Endothelial cell of umbilical vein (primary cell): ENCODE measurements at regions not wholly inside any gene's neighbourhood (a gene's known extent, or its start where the extent isn't known, plus 50 kb on each side); places are given as distances from the start of the nearest gene placed in this dataset.

ENCODE experiments used
- BruUV-seq: library from RNA; stranded (reverse); fragments of 400-500 nt; replicated peaks from 2 replicates; lab custom pipeline; 2021; lab: Mats Ljungman, UMichigan
- CTCF ChIA-PET: fragments of 300-600, 350-600 bp; sonication (Branson Sonifier 250); formaldehyde crosslinking; loops from one replicate; lab custom pipeline; 2021; ENCODE audit warnings: antibody characterized with exemption, inconsistent platforms; lab: Charles Lee
- POLR2A ChIA-PET: fragments of 300-600, 350-600 bp; sonication (Branson Sonifier 250); formaldehyde crosslinking; loops from one replicate; lab custom pipeline; 2021; ENCODE audit warnings: antibody characterized with exemption, inconsistent platforms; lab: Charles Lee
- DNase-seq: peaks from one replicate; pipeline ENCODE4 v3.0.0-alpha.2; 2011; ENCODE audit warnings: low read depth, low spot score
- FAIRE-seq: peaks from 2 replicates; lab custom pipeline; 2011; peaks lifted over from hg19 to GRCh38; lab: Jason Lieb, UNC
- H2AFZ ChIP-seq: 2 replicates; pipeline ENCODE4 v1.6.0; 2012; ENCODE audit warnings: low read depth, low read length, control low read depth, inconsistent platforms
- H3K27ac ChIP-seq: 2 replicates; pipeline ENCODE4 v1.5.1; 2011; ENCODE audit warnings: low read depth, mild to moderate bottlenecking, control low read depth, low read length, moderate library complexity; ENCODE audit not compliant: insufficient read depth
- H3K27me3 ChIP-seq, 2 experiments: 2 replicates each; pipeline versions ENCODE4 v1.6.0 to v1.6.1; 2011; ENCODE audit warnings: low read length in 2 of 2, mixed read lengths in 1 of 2; ENCODE audit not compliant: control insufficient read depth in 2 of 2, insufficient read depth in 2 of 2
- H3K36me3 ChIP-seq, 2 experiments: 2 replicates in 1 of 2; 3 replicates in 1 of 2; pipeline ENCODE4 v1.5.1; 2011; ENCODE audit warnings: low read length in 2 of 2, mild to moderate bottlenecking in 1 of 2, moderate library complexity in 1 of 2; ENCODE audit not compliant: control insufficient read depth in 2 of 2, insufficient read depth in 2 of 2; ENCODE audit errors: extremely low read depth in 1 of 2
- H3K4me1 ChIP-seq: 3 replicates; pipeline ENCODE4 v1.5.1; 2011; ENCODE audit warnings: mild to moderate bottlenecking, low read length; ENCODE audit not compliant: control insufficient read depth, insufficient read depth; ENCODE audit errors: extremely low read depth
- H3K4me2 ChIP-seq: 2 replicates; pipeline ENCODE4 v1.6.1; 2011; ENCODE audit warnings: low read length, control low read depth, mixed read lengths; ENCODE audit not compliant: insufficient read depth
- H3K4me3 ChIP-seq, 3 experiments: fragments of 200-600 bp in 1 of 3; sonication (generic), shearing (Covaris generic) in 1 of 3; replicated peaks in 1 of 3; 2 replicates each; pipeline ENCODE4 v1.5.1; 2011 to 2016; ENCODE audit warnings: control low read depth in 3 of 3, low read length in 3 of 3, mild to moderate bottlenecking in 2 of 3, inconsistent platforms in 1 of 3, low read depth in 1 of 3, moderate library complexity in 1 of 3; ENCODE audit not compliant: insufficient read depth in 1 of 3
- H3K79me2 ChIP-seq: 2 replicates; pipeline ENCODE4 v1.6.0; 2012; ENCODE audit warnings: low read length, inconsistent platforms; ENCODE audit not compliant: control insufficient read depth, insufficient read depth
- H3K9ac ChIP-seq: replicated peaks from 2 replicates; pipeline ENCODE3; 2011; ENCODE audit warnings: low read length, control low read depth; ENCODE audit not compliant: insufficient read depth; ENCODE audit errors: extremely low read depth
- H3K9me1 ChIP-seq: replicated peaks from 3 replicates; pipeline ENCODE4 v1.6.0; 2011; ENCODE audit warnings: mild to moderate bottlenecking, low read length; ENCODE audit not compliant: control insufficient read depth, insufficient read depth; ENCODE audit errors: extremely low read depth
- H3K9me3 ChIP-seq: replicated peaks from 2 replicates; pipeline ENCODE4 v1.5.1; 2012; ENCODE audit warnings: low read length, inconsistent platforms; ENCODE audit not compliant: control insufficient read depth, insufficient read depth
- H4K20me1 ChIP-seq: replicated peaks from 2 replicates; pipeline ENCODE3; 2011; ENCODE audit warnings: mild to moderate bottlenecking, low read length; ENCODE audit not compliant: control insufficient read depth, insufficient read depth; ENCODE audit errors: extremely low read depth
- CTCF ChIP-seq, 2 donors: IDR thresholded peaks; 1 replicate in 1 of 2; 2 replicates in 1 of 2; pipeline ENCODE4 v1.5.1; 2011; ENCODE audit warnings: low read length in 2 of 2, mild to moderate bottlenecking in 2 of 2, moderate library complexity in 2 of 2, control low read depth in 1 of 2, inconsistent platforms in 1 of 2, low read depth in 1 of 2; ENCODE audit not compliant: insufficient read depth in 1 of 2; ENCODE audit errors: extremely low read depth in 1 of 2
- EZH2 ChIP-seq: IDR thresholded peaks from 2 replicates; pipeline ENCODE4 v1.6.1; 2012; ENCODE audit warnings: borderline replicate concordance, low read depth, mild to moderate bottlenecking, moderate library complexity, low read length, inconsistent platforms; ENCODE audit not compliant: severe bottlenecking
- FOS ChIP-seq: IDR thresholded peaks from 2 replicates; pipeline ENCODE4 v1.6.1; 2011; ENCODE audit warnings: mild to moderate bottlenecking, low read length, moderate library complexity, borderline replicate concordance; ENCODE audit not compliant: insufficient read depth
- GATA2 ChIP-seq: IDR thresholded peaks from 2 replicates; pipeline ENCODE4 v1.7.0; 2011; ENCODE audit warnings: low read depth, mild to moderate bottlenecking, moderate library complexity, mixed read lengths, low read length; ENCODE audit not compliant: insufficient read length, insufficient read depth
- JUN ChIP-seq: IDR thresholded peaks from 2 replicates; pipeline ENCODE4 v1.6.1; 2011; ENCODE audit warnings: borderline replicate concordance, low read depth; ENCODE audit not compliant: insufficient read length, insufficient read depth
- MYC ChIP-seq: IDR thresholded peaks from one replicate; pipeline ENCODE4 v1.6.1; 2011; ENCODE audit warnings: mild to moderate bottlenecking, low read depth, low read length
- POLR2A ChIP-seq: IDR thresholded peaks from 2 replicates; pipeline ENCODE4 v1.6.1; 2012; ENCODE audit warnings: low read depth, mild to moderate bottlenecking, control low read depth, low read length
- POLR2AphosphoS5 ChIP-seq: IDR thresholded peaks from 2 replicates; pipeline ENCODE4 v1.6.1; 2012; ENCODE audit warnings: low read depth, mild to moderate bottlenecking, control low read depth, low read length, moderate library complexity; ENCODE audit not compliant: insufficient read depth
- dilution Hi-C: fragments of 300-500 bp; cut with MboI; formaldehyde crosslinking; loops from one replicate; pipeline ENCODE4 v1.15.0; 2019; ENCODE audit warnings: low sequenced_read_pairs; ENCODE audit not compliant: extremely low pct_ligation_motif_present
- intact Hi-C: fragments of 100-400 bp; cut with micrococcal nuclease; formaldehyde crosslinking; loops from one replicate; pipeline ENCODE4 v1.10.0; 2022
- TF ChIP-seq, protein P1 (sequence below): IDR thresholded peaks from 2 replicates; pipeline ENCODE4 v1.6.1; 2011; ENCODE audit not compliant: insufficient read depth, insufficient read length

GRCh38 chr10:21347043-21347784 lies 178.3 kb downstream of the SKIDA1 start:
- Histone ChIP-seq H3K79me2 (no peaks in the 10 kb centered on the region), H3K4me2 (no peak overlapping the region), H3K27ac (no peak overlapping the region), H3K36me3 (no peaks in the 10 kb centered on the region), H3K4me1 (peaks cover 8% of the 10 kb centered on the region), H4K20me1 (no peaks in the 10 kb centered on the region), H2AFZ (no peak overlapping the region), H3K4me3 (no peak overlapping the region), H3K9ac (no peak overlapping the region), H3K9me3 (no peaks in the 10 kb centered on the region), H3K9me1 (no peaks in the 10 kb centered on the region), H3K27me3 (no peaks in the 10 kb centered on the region)
- DNase-seq (no peak), FAIRE-seq (no peak)
- BruUV-seq = no TSS peak
- ChIA-PET POLR2A (no interaction called here), CTCF (no interaction called here)
- dilution Hi-C loops (no loop called here), intact Hi-C loops (no loop called here)
- TF ChIP-seq POLR2A = no peak
- TF ChIP-seq, protein P1, sequence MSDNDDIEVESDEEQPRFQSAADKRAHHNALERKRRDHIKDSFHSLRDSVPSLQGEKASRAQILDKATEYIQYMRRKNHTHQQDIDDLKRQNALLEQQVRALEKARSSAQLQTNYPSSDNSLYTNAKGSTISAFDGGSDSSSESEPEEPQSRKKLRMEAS = no peak
- no peak for TF ChIP-seq EZH2
- TF ChIP-seq JUN = no peak
- TF ChIP-seq POLR2AphosphoS5 = no peak
- no peak for TF ChIP-seq FOS
- TF ChIP-seq CTCF (IDR thresholded peaks at IDR 0.05; ENCODE audit: extremely low read depth in 1 of 2, insufficient read depth in 1 of 2, low read depth in 1 of 2, low read length in 2 of 2) = no peak
- TF ChIP-seq MYC = no peak
- no peak for TF ChIP-seq GATA2
